Neural progenitor cell (in vitro differentiated cells): ENCODE measurements at regions not wholly inside any gene's neighbourhood (a gene's known extent, or its start where the extent isn't known, plus 50 kb on each side); places are given as distances from the start of the nearest gene placed in this dataset.

Experiments used
- CTCF ChIP-seq: fragments of 200-600 bp; sonication (generic); IDR thresholded peaks from 2 replicates; pipeline ENCODE4 v1.5.1; 2017; ENCODE audit warnings: antibody characterized with exemption, mild to moderate bottlenecking
- EZH2 ChIP-seq: fragments of 200-600 bp; sonication (generic); IDR thresholded peaks from 2 replicates; pipeline ENCODE4 v1.6.1; 2017; ENCODE audit warnings: antibody characterized with exemption, mild to moderate bottlenecking, moderate library complexity
- EZH2phosphoT487 ChIP-seq: fragments of 200-600 bp; sonication (generic); IDR thresholded peaks from 2 replicates; pipeline ENCODE4 v1.6.1; 2017; ENCODE audit warnings: antibody characterized with exemption

- TF ChIP-seq CTCF (no peak), EZH2 (no peak), EZH2phosphoT487 (no peak)
Measured at GRCh38 chr6:90701926-90702325, 115.1 kb upstream of the MAP3K7 start.
